B cell (primary cell): ENCODE measurements at regions not wholly inside any gene's neighbourhood (a gene's known extent, or its start where the extent isn't known, plus 50 kb on each side); places are given as distances from the start of the nearest gene placed in this dataset.

Source experiments
- EZH2 ChIP-seq: IDR thresholded peaks from 2 replicates; pipeline ENCODE4 v1.6.1; 2012; ENCODE audit warnings: borderline replicate concordance, low read depth, mild to moderate bottlenecking, moderate library complexity, low read length; ENCODE audit not compliant: insufficient read depth, poor library complexity, severe bottlenecking
- TF ChIP-seq, protein P1 (sequence below): fragments of 200-600 bp; IDR thresholded peaks from one replicate; pipeline ENCODE4 v1.8.0; 2022; ENCODE audit warnings: antibody characterized with exemption, mild to moderate bottlenecking

GRCh38 chr6:92139601-92140000 is 1279.8 kb downstream of the EPHA7 start:
- TF ChIP-seq, protein P1, sequence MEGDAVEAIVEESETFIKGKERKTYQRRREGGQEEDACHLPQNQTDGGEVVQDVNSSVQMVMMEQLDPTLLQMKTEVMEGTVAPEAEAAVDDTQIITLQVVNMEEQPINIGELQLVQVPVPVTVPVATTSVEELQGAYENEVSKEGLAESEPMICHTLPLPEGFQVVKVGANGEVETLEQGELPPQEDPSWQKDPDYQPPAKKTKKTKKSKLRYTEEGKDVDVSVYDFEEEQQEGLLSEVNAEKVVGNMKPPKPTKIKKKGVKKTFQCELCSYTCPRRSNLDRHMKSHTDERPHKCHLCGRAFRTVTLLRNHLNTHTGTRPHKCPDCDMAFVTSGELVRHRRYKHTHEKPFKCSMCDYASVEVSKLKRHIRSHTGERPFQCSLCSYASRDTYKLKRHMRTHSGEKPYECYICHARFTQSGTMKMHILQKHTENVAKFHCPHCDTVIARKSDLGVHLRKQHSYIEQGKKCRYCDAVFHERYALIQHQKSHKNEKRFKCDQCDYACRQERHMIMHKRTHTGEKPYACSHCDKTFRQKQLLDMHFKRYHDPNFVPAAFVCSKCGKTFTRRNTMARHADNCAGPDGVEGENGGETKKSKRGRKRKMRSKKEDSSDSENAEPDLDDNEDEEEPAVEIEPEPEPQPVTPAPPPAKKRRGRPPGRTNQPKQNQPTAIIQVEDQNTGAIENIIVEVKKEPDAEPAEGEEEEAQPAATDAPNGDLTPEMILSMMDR = no peak
- TF ChIP-seq EZH2 = no peak
